ENCODE measurements at regions not wholly inside any gene's neighbourhood (a gene's known extent, or its start where the extent isn't known, plus 50 kb on each side); places are given as distances from the start of the nearest gene placed in this dataset.

DNA sequence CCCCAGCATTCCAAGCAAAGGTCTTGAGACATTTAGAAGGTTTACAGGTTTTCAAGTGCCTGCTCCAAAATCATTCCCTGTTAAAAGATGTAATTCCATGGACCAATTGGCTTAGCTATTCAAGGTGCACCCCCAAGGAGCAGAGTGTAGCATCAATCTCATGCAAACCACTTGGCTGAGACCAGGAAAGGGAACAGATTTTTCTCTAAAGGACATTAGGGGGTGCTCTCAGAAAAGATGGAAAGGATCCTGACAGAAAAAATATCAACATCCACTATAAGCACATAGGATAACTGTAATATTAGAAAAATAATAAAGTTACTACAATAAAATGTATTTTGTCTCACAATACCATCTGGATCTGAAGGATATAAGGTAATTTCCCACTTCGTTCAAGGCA, 328.0 kb upstream of the CDIN1 start:
- 67 to 84% (median 75%) methylated on average over 1 of the region's 1 CpG for WGBS, 5 donors
- DNase-seq = no peak
- TF ChIP-seq CTCF (IDR thresholded peaks at IDR 0.05) (no peak), POLR2A (IDR thresholded peaks at IDR 0.05) (no peak), EP300 (IDR thresholded peaks at IDR 0.05) (no peak), POLR2AphosphoS5 (IDR thresholded peaks at IDR 0.05) (no peak)
- H3K9me3 ChIP-seq = no peaks in the 10 kb centered on the region
- intact Hi-C loops (cut with DNase I; ENCODE audit: low total_unique reads) = no loop called here
- H3K4me1 ChIP-seq = no peaks in the 10 kb centered on the region
- H3K27ac ChIP-seq = no peak overlapping the region
- no peak overlapping the region for H3K4me3 ChIP-seq
- no peaks in the 10 kb centered on the region for H3K36me3 ChIP-seq
- no peaks in the 10 kb centered on the region for H3K27me3 ChIP-seq

- Histone ChIP-seq H3K36me3 (no peaks in the 10 kb centered on the region), H3K4me3 (no peak overlapping the region), H3K27ac (no peak overlapping the region), H3K4me1 (no peaks in the 10 kb centered on the region), H3K27me3 (no peaks in the 10 kb centered on the region), H3K9me3 (no peaks in the 10 kb centered on the region)
- 88 to 92% (median 90%) methylated on average over 10 of the region's 10 CpGs for WGBS, 5 donors
- DNase-seq = no peak
- intact Hi-C loops (cut with DNase I; ENCODE audit: low total_unique reads) = no loop called here
- TF ChIP-seq POLR2A (IDR thresholded peaks at IDR 0.05) (no peak), EP300 (IDR thresholded peaks at IDR 0.05) (no peak), POLR2AphosphoS5 (IDR thresholded peaks at IDR 0.05) (no peak), CTCF (IDR thresholded peaks at IDR 0.05) (no peak)
Measured at GRCh38 chr15:36252146-36252711, 327.2 kb upstream of the CDIN1 start.

DNA sequence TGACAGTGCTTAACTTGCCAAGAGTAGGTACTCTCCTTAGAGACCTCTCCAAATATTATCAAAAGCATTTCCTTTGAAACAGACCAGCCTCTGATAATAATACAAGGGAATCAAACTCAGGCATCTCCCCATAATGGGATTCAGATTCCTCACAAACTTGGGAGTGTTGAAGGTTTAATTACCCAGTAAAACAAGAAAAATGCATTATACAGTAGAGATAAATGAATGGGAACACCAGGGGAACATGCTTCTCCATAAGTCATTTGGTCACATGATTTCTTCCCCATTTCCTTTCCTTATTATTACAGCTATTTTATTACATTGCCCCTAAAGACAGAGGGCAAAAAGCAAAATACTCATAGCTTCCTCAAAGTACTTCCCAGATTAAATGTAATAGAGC, 325.0 kb upstream of the CDIN1 start:
- DNase-seq = no peak
- no peak for TF ChIP-seq EP300 (IDR thresholded peaks at IDR 0.05)
- TF ChIP-seq POLR2A (IDR thresholded peaks at IDR 0.05) = no peak
- TF ChIP-seq POLR2AphosphoS5 (IDR thresholded peaks at IDR 0.05) = no peak
- no peak for TF ChIP-seq CTCF (IDR thresholded peaks at IDR 0.05)
- Histone ChIP-seq H3K4me1 (no peaks in the 10 kb centered on the region), H3K27me3 (no peaks in the 10 kb centered on the region), H3K36me3 (no peaks in the 10 kb centered on the region), H3K4me3 (no peak overlapping the region), H3K9me3 (no peaks in the 10 kb centered on the region), H3K27ac (no peak overlapping the region)
- intact Hi-C loops (cut with DNase I; ENCODE audit: low total_unique reads) = no loop called here

DNA sequence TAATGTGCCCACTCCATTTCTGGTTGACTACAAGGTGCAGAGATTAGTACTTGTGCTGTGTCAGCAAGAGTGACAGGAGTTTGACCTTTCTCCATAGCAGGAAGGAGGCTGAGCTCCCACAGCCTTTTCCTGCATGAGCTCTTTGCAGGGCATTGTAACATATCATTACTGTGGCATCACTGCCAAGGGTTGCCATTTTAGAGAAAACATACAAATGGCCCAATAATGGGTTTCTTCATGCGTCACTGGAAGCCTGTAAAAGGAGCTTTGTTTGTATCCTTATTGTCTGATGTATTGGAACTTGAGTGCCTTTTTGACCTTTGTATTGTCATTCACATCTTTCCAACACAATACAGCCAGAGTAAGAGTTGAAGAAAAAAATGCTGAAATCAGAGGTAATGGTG, 323.0 kb upstream of the CDIN1 start:
- Histone ChIP-seq H3K9me3 (no peaks in the 10 kb centered on the region), H3K4me1 (no peaks in the 10 kb centered on the region), H3K27me3 (no peaks in the 10 kb centered on the region), H3K27ac (no peak overlapping the region), H3K4me3 (no peak overlapping the region), H3K36me3 (no peaks in the 10 kb centered on the region)
- TF ChIP-seq POLR2AphosphoS5 (IDR thresholded peaks at IDR 0.05) = no peak
- TF ChIP-seq POLR2A (IDR thresholded peaks at IDR 0.05) = no peak
- TF ChIP-seq EP300 (IDR thresholded peaks at IDR 0.05) = no peak
- TF ChIP-seq CTCF (IDR thresholded peaks at IDR 0.05) = no peak
- DNase-seq = peak in 1 of 2 donors; percentile 9
- WGBS, 5 donors = 62 to 85% (median 75%) methylated on average over 1 of the region's 1 CpG
- intact Hi-C loops (cut with DNase I; ENCODE audit: low total_unique reads) = no loop called here
